ENCODE measurements at regions not wholly inside any gene's neighbourhood (a gene's known extent, or its start where the extent isn't known, plus 50 kb on each side); places are given as distances from the start of the nearest gene placed in this dataset.

DNA sequence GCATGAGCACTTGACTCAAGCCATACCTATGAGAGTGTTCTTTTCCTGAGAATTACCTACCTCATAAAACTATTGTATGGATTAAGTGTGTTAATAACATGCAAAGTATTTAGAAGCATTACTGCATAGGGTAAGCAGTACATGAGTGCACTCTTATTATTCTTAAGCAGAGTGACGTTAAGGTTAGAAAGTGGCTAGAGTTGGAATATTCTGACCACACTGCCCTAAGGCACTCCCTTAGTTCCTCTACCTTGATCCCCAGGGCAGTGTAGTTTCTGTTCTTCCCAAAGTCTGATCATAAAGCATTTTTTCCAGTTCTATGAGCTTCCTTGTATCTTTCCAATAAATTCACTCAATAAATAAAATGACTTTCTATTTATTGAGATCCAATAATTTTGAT lies 189.2 kb downstream of the PCSK1 start:
- DNase-seq, result no peak

DNA sequence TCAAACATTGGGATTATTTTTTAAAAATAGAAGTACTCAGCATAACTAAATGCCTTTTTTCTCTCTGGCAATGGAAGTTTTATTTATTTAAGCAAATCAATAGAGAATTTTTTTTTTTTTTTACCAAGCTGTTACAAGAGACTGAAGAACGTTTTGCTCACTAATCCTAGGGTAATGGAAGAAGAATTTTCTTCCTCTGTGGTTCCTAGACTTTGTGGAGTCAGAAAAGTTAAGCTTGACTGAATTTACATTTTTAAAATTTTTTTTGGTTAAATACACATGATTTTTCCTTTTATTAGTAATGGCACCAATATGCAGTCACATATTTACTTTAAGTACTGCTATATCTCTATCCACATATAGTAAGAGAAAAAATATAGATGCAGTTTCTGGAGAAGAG lies 189.8 kb downstream of the PCSK1 start:
- DNase-seq, result no peak

DNA sequence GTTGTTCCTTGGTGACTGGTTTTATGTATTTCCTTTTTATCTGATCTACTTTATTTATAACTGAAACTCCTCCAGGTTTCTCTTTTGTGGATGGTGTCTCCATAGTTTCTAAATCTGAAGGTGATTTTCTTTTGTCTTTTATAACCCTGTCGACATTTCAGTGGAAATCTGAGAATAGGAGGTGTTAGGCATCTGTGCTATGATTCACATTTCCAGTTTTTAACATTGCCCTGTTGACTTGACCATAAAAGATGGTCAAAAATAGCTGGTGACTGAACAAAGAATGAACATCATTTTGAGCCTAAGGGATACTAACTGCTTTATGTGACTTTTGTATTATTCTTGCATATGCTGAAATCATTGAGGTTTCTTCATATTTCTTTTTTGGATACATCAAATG lies 190.5 kb downstream of the PCSK1 start:
- no peak for DNase-seq

DNA sequence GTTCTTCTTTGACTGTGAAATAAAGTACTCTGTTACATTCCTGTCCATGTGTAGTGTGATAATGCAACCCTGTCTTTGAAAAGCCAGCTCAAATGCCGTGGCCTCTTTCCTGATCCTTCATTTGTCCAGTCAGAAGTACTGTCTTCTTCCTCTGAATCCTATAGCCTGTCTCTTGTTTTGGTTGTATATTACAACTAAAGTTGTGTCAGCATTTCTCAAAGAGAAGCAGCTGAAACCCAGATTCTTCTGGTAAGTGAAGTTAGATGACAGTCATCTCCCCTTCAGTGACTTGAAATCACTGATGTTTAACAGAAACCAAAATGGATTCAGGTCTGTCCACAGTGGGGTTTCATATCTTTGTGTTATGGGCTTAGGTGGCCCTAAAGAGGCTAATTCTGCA lies 196.2 kb downstream of the PCSK1 start:
- no peak for DNase-seq

DNA sequence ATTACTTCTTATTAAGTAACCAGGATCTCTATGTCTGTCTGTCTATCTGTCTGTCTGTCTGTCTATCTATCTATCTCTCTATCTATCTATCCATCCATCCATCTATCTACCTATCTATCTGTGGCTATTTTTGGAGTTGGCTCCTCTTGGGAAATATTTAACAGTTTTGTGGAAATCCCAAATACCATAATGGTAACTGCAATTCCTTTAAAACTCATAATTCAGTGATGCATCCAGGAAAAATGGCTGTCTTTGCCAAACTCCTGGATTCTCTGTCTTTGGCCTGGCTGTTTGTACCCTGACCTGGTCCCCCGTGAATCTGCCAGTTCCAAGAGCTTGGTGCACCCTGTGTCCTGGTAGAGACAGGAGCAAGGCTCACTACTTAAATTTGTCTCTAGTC lies 197.0 kb downstream of the PCSK1 start:
- DNase-seq, result no peak

DNA sequence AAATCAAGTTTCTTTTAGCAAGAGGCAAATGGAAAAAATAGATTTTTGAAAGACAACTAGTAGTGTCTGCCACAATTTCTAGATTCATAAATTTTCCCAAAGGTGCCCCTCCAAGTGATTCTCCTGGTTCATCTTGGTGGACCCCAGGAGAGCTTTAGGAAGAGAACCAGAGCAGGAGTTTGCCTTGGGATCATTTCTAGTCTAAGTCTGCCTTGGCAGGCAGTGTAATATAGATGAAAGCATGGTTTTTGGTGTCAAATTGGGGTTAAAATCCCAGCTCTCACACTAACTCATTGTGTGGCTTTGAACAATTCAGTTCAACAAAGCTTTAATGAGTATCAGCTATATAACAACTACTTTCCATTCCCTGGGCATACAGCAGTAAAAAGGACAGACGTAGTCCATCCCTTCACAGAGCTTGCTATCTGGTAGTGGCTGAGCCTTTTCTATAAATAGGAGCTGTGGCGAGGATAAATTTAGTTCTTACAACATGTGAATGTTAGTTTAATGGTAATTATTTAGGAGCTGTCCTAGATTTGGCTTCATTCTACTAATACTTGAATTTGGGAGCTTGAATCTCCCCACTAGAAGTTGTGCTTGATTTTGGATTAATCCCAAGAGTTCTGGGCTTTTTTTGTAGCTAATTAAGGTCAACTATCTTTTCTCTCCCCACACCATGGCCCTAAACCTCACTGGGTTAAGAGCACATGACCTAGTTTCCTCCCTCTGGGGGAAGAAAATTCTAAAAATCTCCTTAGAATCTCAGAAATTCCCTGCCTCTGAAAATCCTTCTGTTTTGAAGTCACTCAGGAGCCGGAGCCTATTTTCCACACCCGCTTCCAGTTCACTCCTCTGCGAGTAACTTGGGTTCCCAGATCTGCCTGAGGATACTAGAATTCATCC lies 197.8 kb downstream of the PCSK1 start:
- no peak for DNase-seq

DNA sequence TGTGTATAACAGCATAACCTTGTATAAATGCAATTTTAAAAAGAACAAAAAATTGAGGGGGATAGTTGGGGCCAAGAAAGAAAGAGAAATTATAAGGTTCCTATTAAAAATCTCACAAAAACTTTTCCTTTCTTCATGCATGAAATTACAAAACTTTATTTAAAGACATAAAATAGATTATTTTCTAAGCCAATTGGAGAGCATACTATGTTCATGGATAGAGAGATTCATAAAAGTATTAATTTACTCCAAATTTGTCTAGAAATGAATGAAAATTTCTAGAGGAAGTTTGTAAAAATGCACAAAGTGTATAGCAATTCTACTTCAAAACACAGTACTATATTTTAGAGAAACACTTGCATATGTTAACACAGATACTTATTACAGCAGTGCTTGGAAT lies 200.4 kb downstream of the PCSK1 start:
- DNase-seq, result no peak

DNA sequence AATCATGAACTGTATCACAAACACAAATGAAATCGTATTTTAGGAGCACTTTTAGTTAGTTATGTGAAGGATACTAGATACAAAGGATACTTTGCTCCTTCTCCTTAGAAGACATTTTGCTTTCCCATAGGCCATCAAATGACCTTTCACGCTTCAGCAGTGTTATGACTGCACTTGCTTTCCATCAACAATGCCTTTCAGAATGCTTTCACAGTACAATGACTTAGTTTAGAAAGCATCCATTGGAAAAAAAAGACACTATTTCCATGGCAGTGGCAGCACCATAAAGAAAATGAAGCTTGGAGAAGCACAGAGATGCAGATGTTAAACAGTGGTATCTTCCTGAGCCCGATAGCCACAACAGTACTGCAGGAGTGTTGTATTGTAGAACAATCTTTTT lies 203.9 kb downstream of the PCSK1 start:
- DNase-seq, result no peak

DNA sequence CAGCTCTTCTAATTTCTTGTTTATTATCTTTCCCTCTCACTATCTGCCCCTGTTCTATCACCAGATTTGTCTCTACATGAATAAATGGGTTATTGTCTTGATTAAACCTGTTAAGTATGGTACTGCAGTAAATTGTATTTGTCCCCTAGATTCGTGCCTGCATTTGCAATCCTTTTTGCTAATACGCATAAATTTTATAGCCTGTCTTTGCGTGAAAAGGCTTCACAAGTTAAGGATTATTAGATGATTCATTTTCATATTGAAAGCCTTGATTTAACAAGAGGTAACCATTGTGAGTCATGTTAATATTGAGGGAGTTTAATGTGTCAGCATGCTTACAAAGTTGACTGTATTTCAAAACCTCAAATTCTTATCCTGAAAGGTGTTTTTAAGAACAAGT lies 204.6 kb downstream of the PCSK1 start:
- DNase-seq, result no peak

DNA sequence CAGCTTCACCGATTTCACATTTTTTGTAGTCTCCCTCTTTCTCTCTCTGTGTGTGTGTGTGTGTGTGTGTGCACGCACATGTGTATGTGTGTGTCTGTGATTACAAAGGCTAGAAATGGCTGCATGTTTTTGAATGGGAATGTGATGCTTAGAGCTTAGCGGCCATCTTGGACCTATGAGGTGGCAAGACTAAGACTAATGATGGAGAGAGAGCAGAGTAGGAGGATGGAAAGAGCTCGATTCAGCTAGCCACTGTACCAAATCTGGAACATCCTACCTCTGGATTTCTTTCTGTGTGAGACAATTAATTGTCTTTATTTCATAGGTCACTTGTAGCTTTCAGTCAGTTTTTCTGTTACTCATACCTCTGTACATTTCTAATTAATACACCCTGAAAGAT lies 205.1 kb downstream of the PCSK1 start:
- no peak for DNase-seq

DNA sequence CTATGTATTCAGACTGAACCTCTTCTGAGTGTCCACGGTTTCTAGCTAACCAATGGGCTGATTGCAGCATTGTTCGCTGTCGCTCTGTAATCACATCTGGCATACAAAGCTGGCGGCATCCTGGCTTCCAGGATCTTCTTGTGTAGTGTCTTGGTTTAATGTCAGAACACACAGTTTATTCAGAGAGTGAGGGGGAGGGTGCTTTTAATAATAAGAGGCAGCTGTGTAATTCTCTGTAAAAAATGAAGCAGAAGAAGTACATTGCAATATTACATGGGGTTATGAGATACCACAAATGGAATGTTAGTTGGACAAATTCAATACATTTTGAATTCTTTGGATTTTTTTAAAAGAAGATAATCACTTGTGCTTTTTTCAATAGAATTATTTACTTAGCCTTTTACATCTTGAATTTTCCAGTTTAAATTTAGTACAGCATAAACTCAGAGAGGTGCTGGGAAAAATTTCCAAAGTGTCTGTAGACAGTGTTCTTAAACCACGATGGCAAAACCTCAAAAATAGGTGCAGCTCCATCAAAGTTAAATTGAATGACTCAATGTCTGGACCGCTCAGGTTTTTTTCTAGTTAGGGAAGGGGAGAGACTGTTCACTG lies 206.0 kb downstream of the PCSK1 start:
- DNase-seq, result peak; percentile 11

DNA sequence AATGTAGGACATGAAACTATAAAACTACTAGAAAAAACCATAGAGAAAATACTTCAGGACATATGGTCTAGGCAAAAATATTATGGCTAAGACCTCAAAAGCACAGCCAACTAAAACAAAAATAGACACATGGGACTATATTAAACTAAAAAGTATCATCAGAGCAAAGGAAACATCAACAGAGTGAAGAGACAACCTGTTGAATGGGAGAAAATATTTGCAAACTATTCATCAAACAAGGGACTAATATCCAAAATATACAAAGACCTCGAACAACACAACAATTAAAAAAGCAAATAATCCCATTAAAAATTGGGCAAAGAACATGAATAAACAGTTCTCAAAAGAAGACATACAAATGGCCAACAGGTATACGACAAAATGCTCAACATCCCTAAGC lies 210.9 kb downstream of the PCSK1 start:
- DNase-seq, result no peak

DNA sequence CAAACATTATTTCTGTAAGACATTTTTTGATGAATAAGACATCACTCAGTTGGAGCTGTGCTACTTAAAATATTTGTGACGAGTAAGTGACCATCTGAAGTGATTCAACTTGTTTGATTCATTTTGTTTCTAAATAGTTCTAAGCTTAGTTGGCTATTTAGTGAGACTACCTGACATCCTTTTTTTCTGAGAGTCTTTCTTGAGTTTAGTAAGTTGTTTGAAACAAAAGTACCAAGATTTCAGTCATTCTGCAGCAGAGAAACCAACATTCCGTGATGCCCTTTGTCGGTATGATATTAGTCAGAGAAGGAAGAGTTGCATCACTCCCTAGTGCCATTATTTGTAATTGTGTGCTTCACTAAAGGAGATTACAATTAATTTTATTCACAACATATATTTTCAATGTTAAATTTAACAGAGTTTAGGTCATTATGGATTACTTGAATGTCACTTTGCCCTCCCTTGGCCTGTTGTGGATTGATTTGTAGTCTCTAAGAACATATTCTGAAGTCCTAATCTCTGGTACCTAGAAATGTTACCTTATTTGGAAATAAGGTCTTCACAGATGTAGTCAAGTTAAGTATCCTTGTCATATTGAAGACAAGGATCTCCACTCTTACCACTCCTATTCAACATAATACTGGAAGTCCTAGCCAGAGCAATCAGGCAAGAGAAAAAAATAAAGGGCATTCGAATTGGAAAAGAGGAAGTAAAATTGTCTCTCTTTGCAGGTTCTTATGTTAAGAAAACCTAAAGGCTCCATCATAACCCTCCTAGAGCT lies 212.2 kb downstream of the PCSK1 start:
- DNase-seq, result no peak

DNA sequence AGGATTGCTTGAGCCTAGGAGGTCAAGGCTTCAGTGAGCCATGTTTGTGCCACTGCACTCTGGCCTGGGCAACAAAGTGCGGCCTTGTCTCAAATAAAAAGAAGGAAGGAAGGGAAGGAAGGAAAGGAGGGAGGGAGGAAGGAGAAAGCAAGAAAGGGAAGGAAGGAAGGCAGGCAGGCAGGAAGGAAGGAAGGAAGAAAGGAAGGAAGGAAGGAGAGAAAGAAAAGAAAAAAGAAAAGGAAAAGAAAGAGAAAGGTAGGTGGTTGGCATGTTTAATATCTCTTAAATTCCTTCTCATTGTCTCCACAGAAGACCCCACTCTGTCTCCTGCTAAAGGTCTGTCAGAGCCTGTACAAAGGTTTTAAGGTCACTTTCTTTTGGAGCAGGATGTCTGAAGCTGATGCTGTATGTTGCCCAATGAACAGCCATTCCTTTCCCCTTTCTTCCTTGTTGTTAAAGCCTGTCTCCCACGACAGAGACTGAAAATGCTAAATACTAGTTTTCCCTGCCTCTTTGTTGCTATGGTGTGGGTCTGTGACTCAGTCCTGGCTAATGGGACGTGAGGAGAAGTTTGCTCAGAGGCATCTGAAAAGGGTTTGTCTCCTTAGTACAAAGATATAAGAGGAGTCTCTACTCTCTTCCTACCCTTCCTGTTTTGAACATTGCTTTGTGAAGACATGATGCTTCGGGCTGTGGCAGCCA lies 213.3 kb downstream of the PCSK1 start:
- DNase-seq, result peak; percentile 15

DNA sequence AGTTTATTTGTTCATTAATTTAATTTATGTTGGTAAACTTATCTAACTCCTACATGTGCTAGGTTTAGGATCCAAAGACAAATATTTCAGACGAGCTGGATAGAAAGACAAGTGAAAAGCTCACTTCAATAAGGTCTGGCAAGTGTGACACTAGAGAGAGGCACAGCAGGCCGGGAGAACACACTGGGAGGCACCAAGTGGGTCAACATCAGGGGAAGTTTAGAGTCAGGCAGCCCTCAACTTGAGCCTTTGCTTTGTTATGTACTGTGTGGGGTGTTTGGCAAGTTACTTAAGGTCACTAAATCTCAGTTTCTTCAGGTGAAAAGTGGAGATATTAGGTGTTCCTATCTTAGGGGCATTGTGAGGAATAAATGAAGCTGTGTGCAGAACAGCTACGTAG lies 214.4 kb downstream of the PCSK1 start:
- DNase-seq, result no peak

DNA sequence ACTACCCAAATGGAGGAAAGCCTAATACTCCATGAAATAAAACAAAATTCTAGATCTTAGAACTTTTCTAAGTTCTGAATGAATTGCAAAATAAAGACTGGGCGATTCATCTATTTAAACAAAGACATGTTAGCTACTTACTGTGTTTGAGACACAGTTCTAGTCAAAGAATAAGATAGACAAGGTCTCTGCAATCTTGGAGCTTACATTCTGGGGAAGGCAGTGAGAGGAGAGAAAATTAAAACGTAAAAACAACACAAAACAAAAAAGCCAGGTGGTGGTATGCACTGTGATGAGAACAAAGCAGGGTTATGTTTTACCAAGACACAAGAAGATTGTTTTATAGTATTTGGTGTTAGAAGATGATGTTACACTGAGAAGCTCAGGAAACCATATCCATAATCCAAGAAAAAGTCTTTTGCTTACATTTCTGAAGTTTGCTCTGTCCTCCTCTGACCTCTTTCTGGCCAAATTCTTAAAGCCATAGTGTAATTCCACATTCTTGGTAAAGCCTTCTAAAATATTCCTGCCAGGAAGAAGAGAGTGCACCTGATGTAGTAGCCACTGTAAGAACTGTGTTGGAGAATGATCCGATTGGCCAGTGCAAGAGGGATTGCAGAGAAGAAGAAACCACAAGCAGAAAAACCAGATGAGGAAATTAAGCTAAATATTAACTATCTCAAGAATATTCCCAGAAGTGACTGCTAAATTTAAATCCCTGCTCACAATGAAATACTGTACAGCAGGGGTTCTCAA lies 218.4 kb downstream of the PCSK1 start:
- no peak for DNase-seq

DNA sequence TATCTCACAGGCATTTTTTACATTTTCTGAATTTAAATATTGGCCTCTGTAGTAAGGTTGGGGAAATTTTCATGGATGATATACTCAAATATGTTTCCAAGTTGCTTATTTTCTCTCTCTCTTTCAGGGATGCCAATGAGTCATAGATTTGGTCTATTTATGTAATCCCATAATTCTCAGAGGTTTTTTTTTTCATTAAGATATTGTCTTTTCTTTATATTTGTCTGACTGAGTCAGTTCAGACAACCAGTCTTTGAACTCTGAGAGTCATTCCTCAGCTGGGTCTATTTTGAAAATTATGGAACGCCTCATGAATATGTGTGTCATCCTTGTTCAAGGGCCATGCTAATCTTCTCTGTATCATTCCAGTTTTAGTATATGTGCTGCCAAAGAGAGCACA lies 223.2 kb downstream of the PCSK1 start:
- DNase-seq, result no peak

DNA sequence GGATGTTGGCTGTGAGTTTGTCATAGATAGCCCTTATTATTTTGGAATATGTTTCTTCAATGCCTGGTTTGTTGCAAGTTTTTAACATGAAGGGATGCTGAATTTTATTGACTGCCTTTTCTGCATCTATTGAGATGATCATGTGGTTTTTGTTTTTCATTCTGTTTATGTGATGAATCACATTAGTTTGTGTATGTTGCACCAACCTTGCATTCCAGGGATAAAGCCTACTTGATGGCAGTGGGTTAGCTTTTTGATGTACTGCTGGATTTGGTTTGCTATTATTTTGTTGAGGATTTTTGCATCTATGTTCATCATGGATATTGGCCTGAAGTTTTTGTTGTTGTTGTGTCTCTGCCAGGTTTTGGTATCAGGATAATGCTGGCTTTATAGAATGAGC lies 225.6 kb downstream of the PCSK1 start:
- no peak for DNase-seq

DNA sequence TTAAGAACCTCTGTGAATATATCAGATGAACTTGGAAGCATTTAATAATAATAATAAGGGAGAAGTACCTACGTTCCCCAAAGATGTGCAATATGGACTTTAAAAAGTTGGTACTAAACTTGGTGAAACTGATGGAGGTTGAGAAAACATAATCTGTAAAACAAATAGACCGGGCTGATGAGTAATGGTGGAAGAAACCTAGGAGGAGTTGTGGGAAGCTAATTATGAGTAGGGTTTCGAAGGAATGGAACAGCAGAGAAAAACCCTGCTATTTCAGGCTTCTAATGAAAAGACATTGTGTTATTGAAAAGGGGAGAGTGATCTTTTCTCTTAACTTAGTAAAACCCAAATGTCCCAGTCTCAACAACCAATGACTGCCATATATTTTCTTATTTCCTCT lies 229.3 kb downstream of the PCSK1 start:
- DNase-seq, result no peak

DNA sequence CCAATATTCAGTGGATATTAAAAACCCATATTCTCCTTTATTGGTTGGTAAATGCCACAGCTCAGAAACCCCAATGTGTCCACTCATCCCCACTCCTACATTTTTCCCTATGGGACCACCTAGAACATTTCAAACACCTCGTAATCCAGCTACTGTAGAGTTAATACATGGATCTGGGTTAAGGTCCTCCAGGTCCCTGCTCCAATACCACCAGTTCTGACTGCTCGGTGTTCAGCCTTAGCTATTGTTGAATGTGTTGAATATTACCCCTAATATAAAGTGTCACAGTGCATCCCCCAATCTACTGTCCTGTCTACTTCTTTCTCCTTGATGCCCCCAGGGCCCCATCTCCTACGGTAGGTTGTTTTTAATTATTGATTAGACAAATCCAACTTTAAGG lies 231.5 kb downstream of the PCSK1 start:
- DNase-seq, result no peak

DNA sequence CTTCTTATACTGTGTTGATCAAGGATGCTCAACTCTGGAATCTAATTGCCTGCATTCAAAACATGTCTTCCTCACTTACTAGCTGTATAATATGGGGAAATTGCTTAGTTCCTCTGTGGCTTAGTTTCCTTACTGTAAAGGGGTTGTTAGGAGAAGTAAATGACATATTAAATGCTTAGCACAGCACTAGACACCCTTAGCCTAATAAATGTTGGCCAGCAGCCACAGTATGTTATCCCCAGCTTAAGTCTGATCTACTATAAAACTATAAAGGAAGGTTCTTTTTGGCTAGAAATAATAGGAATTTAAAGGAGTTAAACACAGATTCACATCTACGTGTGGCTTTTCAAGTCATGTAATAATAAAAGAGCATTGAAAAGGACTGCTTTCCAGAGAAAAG lies 232.4 kb downstream of the PCSK1 start:
- no peak for DNase-seq

DNA sequence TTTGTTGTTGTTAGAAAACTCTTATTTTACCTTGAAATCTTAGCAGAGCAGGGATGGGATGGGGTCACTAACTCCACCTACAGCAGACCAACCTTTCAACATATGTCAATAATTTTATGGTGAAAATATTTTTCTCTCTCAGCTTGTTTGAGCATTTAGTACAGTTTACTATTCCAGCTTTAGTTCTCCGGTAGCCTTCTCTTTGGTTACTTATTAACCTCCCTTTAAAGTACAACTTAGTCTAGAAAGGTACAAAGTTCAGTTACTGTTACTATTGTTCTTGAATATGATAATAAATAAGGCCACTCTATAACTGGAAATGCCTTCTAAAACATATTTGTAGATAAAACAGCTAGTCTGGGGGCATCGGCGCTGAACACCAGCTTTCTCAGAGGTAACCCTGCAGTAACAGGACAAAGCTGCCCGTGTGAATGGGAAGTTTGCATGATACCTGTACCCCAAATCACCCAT lies 233.3 kb downstream of the PCSK1 start:
- DNase-seq, result no peak
